ENCODE measurements at regions not wholly inside any gene's neighbourhood (a gene's known extent, or its start where the extent isn't known, plus 50 kb on each side); places are given as distances from the start of the nearest gene placed in this dataset.

GRCh38 chr20:54362283-54362682 is 113.1 kb upstream of the DOK5 start:
- no peak for FAIRE-seq
- H3K23ac ChIP-seq (ENCODE audit: insufficient read length) = no peak overlapping the region
- H3K36me3 ChIP-seq (ENCODE audit: control insufficient read depth in 2 of 4, insufficient read depth in 4 of 4, low read length in 3 of 4) = no peaks in the 10 kb centered on the region
- H3K14ac ChIP-seq (ENCODE audit: insufficient read length) = no peak overlapping the region
- H4K8ac ChIP-seq (ENCODE audit: extremely low read depth, insufficient read depth, low read length) = no peak overlapping the region
- H3K27ac ChIP-seq (ENCODE audit: low read depth, low read length) = no peak overlapping the region
- 0 out of 2 replicates have a peak overlapping the region, but pooled peaks have one; percentile 26 for H2AFZ ChIP-seq (ENCODE audit: low read length)
- no peaks in the 10 kb centered on the region for H3K79me1 ChIP-seq (ENCODE audit: low read depth, low read length)
- no peak for DNase-seq (ENCODE audit: low read depth in 1 of 2, low spot score in 2 of 2)
- H2AK5ac ChIP-seq (ENCODE audit: low read depth, low read length) = no peak overlapping the region
- H4K20me1 ChIP-seq (replicated peaks in 1 of 2; ENCODE audit: control insufficient read depth in 1 of 2, insufficient read depth in 2 of 2, low read length in 2 of 2) = no peaks in the 10 kb centered on the region
- ChIA-PET CTCF (ENCODE audit: partially characterized antibody) (no interaction called here), POLR2A (ENCODE audit: partially characterized antibody) (no interaction called here)
- H3K56ac ChIP-seq (replicated peaks; ENCODE audit: insufficient read length, low read depth, low read length) = no peak overlapping the region
- no peak overlapping the region for H2BK20ac ChIP-seq (ENCODE audit: low read length)
- H3K9me3 ChIP-seq (ENCODE audit: insufficient read depth in 2 of 2, low read depth in 1 of 2, low read length in 1 of 2) = no peaks in the 10 kb centered on the region
- no peak overlapping the region for H3K18ac ChIP-seq (ENCODE audit: extremely low read depth, low read length)
- no peaks in the 10 kb centered on the region for H3K23me2 ChIP-seq (ENCODE audit: low read depth, low read length)
- peaks cover 0 to 4% (median 2%) of the 10 kb centered on the region in 4 experiments; a peak in 3 of 7 replicates for H3K4me1 ChIP-seq (replicated peaks in 1 of 4; ENCODE audit: control insufficient read depth in 3 of 4, insufficient read depth in 4 of 4, low read length in 3 of 4)
- no peaks in the 10 kb centered on the region for H3K27me3 ChIP-seq (replicated peaks in 1 of 4; ENCODE audit: control insufficient read depth in 3 of 4, extremely low read depth in 1 of 4, insufficient read depth in 3 of 4, low read length in 3 of 4)
- no peak overlapping the region for H4K91ac ChIP-seq (replicated peaks; ENCODE audit: insufficient read length, low read length)
- no peak overlapping the region for H2BK5ac ChIP-seq (ENCODE audit: low read depth, low read length)
- TF ChIP-seq SP1 (IDR thresholded peaks at IDR 0.05; ENCODE audit: low read depth, low read length) (peak; percentile 55; the same call in 1 of the 2 replicates), GTF2F1 (IDR thresholded peaks at IDR 0.05; ENCODE audit: borderline replicate concordance, low read depth, low read length) (no peak)
- no peak overlapping the region for H2BK12ac ChIP-seq (ENCODE audit: low read depth, low read length)
- no peak overlapping the region for H3K9ac ChIP-seq (replicated peaks in 1 of 4; ENCODE audit: extremely low read depth in 1 of 4, low read depth in 3 of 4, low read length in 3 of 4)
- H2BK15ac ChIP-seq (ENCODE audit: low read length) = no peak overlapping the region
- H3K4me3 ChIP-seq (ENCODE audit: extremely low read depth in 1 of 4, insufficient read depth in 2 of 4, low read depth in 3 of 4, low read length in 4 of 4) = no peak overlapping the region
- H3K79me2 ChIP-seq (ENCODE audit: control insufficient read depth in 1 of 2, insufficient read depth in 2 of 2, low read length in 2 of 2) = no peaks in the 10 kb centered on the region
- no peak overlapping the region for H2BK120ac ChIP-seq (replicated peaks; ENCODE audit: low read depth, low read length)
- H4K5ac ChIP-seq (ENCODE audit: insufficient read length, low read depth, low read length) = no peak overlapping the region
- no peak overlapping the region for H3K4me2 ChIP-seq (ENCODE audit: insufficient read depth in 1 of 2, low read depth in 2 of 2, low read length in 2 of 2)
- H3K4ac ChIP-seq (replicated peaks; ENCODE audit: insufficient read length, low read depth, low read length) = no peak overlapping the region

All from H1 (cell line).